HCT116 (cell line): ENCODE measurements at regions not wholly inside any gene's neighbourhood (a gene's known extent, or its start where the extent isn't known, plus 50 kb on each side); places are given as distances from the start of the nearest gene placed in this dataset.

Experiments
- ATAC-seq: fragments of 200-7000 bp; cut with Tn5 transposase; 2 replicates; pipeline ENCODE4 v1.9.1; 2020; ENCODE audit warnings: mild to moderate bottlenecking, moderate library complexity
- BruUV-seq: library from RNA; stranded (reverse); fragments of 400-500 nt; replicated peaks from 2 replicates; lab custom pipeline; 2021; lab: Mats Ljungman, UMichigan
- CTCF ChIA-PET: fragments of 300-600 bp; sonication (Branson Sonifier 250); formaldehyde crosslinking; loops from one replicate; lab custom pipeline; 2021; ENCODE audit warnings: antibody characterized with exemption; lab: Charles Lee
- POLR2A ChIA-PET: fragments of 300-600, 350-600 bp; sonication (Branson Sonifier 250); formaldehyde crosslinking; loops from one replicate; lab custom pipeline; 2021; ENCODE audit warnings: antibody characterized with exemption; lab: Charles Lee
- RAD21 ChIA-PET, 2 experiments: fragments of 300-600 bp; sonication (Branson Sonifier 250); formaldehyde crosslinking; loops; one replicate each; lab custom pipeline; 2023; ENCODE audit warnings: low total read pairs in 2 of 2; ENCODE audit not compliant: uncharacterized antibody in 2 of 2, unreplicated experiment in 2 of 2, low non-redundant PET in 1 of 2; lab: Charles Lee
- DNase-seq: peaks from one replicate; pipeline ENCODE4 v3.0.0-alpha.2; 2010; ENCODE audit warnings: low read depth, low spot score
- H2AFZ ChIP-seq: fragments of 200-600 bp; shearing (Covaris generic), sonication (generic); 2 replicates; pipeline ENCODE4 v1.6.1; 2017; ENCODE audit warnings: low read depth, mixed run types, mixed read lengths, antibody characterized with exemption, low read length; ENCODE audit not compliant: poor library complexity, severe bottlenecking
- H3K27ac ChIP-seq: 2 replicates; pipeline ENCODE4 v1.5.1; 2012; ENCODE audit warnings: low read depth, low read length
- H3K27me3 ChIP-seq: fragments of 200-600 bp; sonication (generic); 2 replicates; pipeline ENCODE4 v1.6.1; 2016; ENCODE audit warnings: mixed run types, low read length, mixed read lengths; ENCODE audit not compliant: insufficient read depth
- H3K36me3 ChIP-seq, 2 experiments: fragments of 200-500 bp in 1 of 2; fragments of 200-600 bp in 1 of 2; sonication (Bioruptor generic) in 1 of 2; sonication (generic) in 1 of 2; 2 replicates each; pipeline versions ENCODE4 v1.5.1 to v1.6.1; 2014 to 2016; ENCODE audit warnings: low read length in 2 of 2, inconsistent platforms in 1 of 2, mixed read lengths in 1 of 2, mixed run types in 1 of 2; ENCODE audit not compliant: insufficient read depth in 2 of 2, control insufficient read depth in 1 of 2
- H3K4me1 ChIP-seq, 2 experiments: fragments of 200-600 bp in 1 of 2; sonication (generic) in 1 of 2; 2 replicates each; pipeline versions ENCODE4 v1.5.1 to v1.6.1; 2012 to 2017; ENCODE audit warnings: low read length in 2 of 2, inconsistent platforms in 1 of 2, mild to moderate bottlenecking in 1 of 2, mixed read lengths in 1 of 2, mixed run types in 1 of 2, moderate library complexity in 1 of 2; ENCODE audit not compliant: insufficient read depth in 2 of 2, control insufficient read depth in 1 of 2
- H3K4me2 ChIP-seq: fragments of 200-600 bp; sonication (generic); 2 replicates; pipeline ENCODE4 v1.6.1; 2017; ENCODE audit warnings: mixed run types, low read length, mixed read lengths
- H3K4me3 ChIP-seq, 2 experiments: fragments of 200-600 bp in 1 of 2; sonication (generic) in 1 of 2; replicated peaks in 1 of 2; 2 replicates each; pipeline ENCODE4 v1.5.1; 2011 to 2016; ENCODE audit warnings: low read length in 2 of 2, control low read depth in 1 of 2, low read depth in 1 of 2, mild to moderate bottlenecking in 1 of 2, mixed read lengths in 1 of 2, mixed run types in 1 of 2
- H3K79me2 ChIP-seq: fragments of 200-600 bp; sonication (generic); 2 replicates; pipeline ENCODE4 v1.6.1; 2017; ENCODE audit warnings: mild to moderate bottlenecking, mixed run types, low read length, moderate library complexity, mixed read lengths; ENCODE audit not compliant: insufficient read depth
- H3K9ac ChIP-seq: fragments of 200-600 bp; sonication (generic); 2 replicates; pipeline ENCODE4 v1.6.1; 2016; ENCODE audit warnings: low read length, mixed read lengths
- H3K9me2 ChIP-seq: fragments of 200-600 bp; sonication (generic), shearing (Covaris generic); 2 replicates; pipeline ENCODE4 v1.6.1; 2017; ENCODE audit warnings: mixed run types, mild to moderate bottlenecking, moderate library complexity; ENCODE audit not compliant: insufficient read depth
- H3K9me3 ChIP-seq, 2 experiments: fragments of 200-500 bp in 1 of 2; fragments of 200-600 bp in 1 of 2; sonication (Bioruptor generic) in 1 of 2; sonication (generic) in 1 of 2; 2 replicates each; pipeline ENCODE4 v1.6.1; 2014 to 2017; ENCODE audit warnings: low read length in 2 of 2, mixed read lengths in 2 of 2, inconsistent platforms in 1 of 2, low read depth in 1 of 2, mild to moderate bottlenecking in 1 of 2, mixed run types in 1 of 2, moderate library complexity in 1 of 2; ENCODE audit not compliant: control insufficient read depth in 1 of 2, insufficient read depth in 1 of 2
- H4K20me1 ChIP-seq: fragments of 200-600 bp; sonication (generic), shearing (Covaris generic); 2 replicates; pipeline ENCODE4 v1.6.1; 2017; ENCODE audit warnings: mixed run types, mild to moderate bottlenecking, moderate library complexity; ENCODE audit not compliant: insufficient read depth
- CEBPB ChIP-seq: IDR thresholded peaks from 2 replicates; pipeline ENCODE4 v1.6.1; 2012; ENCODE audit warnings: low read depth
- ELF1 ChIP-seq: IDR thresholded peaks from 2 replicates; pipeline ENCODE4 v1.6.1; 2012; ENCODE audit warnings: low read depth, borderline replicate concordance
- EZH2phosphoT487 ChIP-seq: fragments of 200-600 bp; IDR thresholded peaks from 2 replicates; pipeline ENCODE4 v1.6.1; 2018; ENCODE audit warnings: antibody characterized with exemption, borderline replicate concordance
- FOSL1 ChIP-seq: IDR thresholded peaks from 2 replicates; pipeline ENCODE4 v1.6.1; 2012; ENCODE audit warnings: low read depth
- POLR2AphosphoS5 ChIP-seq: IDR thresholded peaks from 2 replicates; pipeline ENCODE4 v1.6.1; 2011; ENCODE audit warnings: mild to moderate bottlenecking, low read depth, low read length, moderate library complexity
- RAD21 ChIP-seq: IDR thresholded peaks from 2 replicates; pipeline ENCODE4 v1.6.1; 2012; ENCODE audit warnings: low read depth, mild to moderate bottlenecking
- SIN3A ChIP-seq: IDR thresholded peaks from 2 replicates; pipeline ENCODE4 v1.6.1; 2012; ENCODE audit warnings: low read depth
- TCF7L2 ChIP-seq: IDR thresholded peaks from 2 replicates; pipeline ENCODE4 v1.7.0; 2011; ENCODE audit warnings: borderline replicate concordance, inconsistent platforms; ENCODE audit not compliant: insufficient read depth, insufficient read length; ENCODE audit errors: extremely low read depth
- YY1 ChIP-seq: IDR thresholded peaks from 2 replicates; pipeline ENCODE4 v1.6.1; 2011; ENCODE audit warnings: low read length, low read depth, moderate library complexity, mild to moderate bottlenecking; ENCODE audit not compliant: insufficient replicate concordance; ENCODE audit errors: extremely low read depth
- ZFX ChIP-seq: fragments of 450-650 bp; IDR thresholded peaks from 2 replicates; pipeline ENCODE4 v1.6.1; 2017
- ZNF274 ChIP-seq: fragments of 200-500 bp; sonication (Bioruptor generic); IDR thresholded peaks from 2 replicates; pipeline ENCODE4 v1.6.1; 2014; ENCODE audit warnings: mild to moderate bottlenecking, low read depth, low read length, inconsistent platforms
- intact Hi-C: fragments of 100-400 bp; cut with micrococcal nuclease; formaldehyde crosslinking; loops from 2 replicates; pipeline ENCODE4 v1.10.0; 2022
- TF ChIP-seq, protein P1 (sequence below): IDR thresholded peaks from 2 replicates; pipeline ENCODE4 v1.6.1; 2012

DNA sequence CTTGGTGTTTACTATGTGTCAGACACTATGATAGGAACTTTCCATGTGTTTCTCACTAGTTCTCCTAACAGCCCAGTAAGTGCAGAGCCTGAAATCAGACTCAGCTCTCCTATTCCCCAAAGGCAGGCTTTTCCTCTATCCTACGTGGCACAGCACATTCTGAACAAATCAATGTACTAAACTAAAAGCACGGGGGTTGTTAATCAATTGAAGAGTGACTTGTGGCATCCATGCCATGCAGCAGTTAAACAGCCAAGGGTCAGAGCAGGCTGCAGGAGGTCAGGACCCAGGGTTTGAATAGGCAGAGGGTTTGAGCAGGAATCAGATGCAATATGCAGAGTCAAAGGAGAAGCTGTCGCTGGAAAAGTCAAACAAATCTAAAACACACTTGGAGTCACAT lies 289.7 kb upstream of the LDB2 start:
- no TSS peak for BruUV-seq
- ChIA-PET RAD21 (no interaction called here), CTCF (no interaction called here), POLR2A (no interaction called here)
- Histone ChIP-seq H3K27ac (no peak overlapping the region), H3K9ac (no peak overlapping the region), H3K4me2 (no peak overlapping the region), H3K4me3 (no peak overlapping the region), H2AFZ (no peak overlapping the region), H3K4me1 (peaks cover 0 to 9% of the 10 kb centered on the region in 2 experiments; a peak in 2 of 4 replicates), H3K27me3 (no peaks in the 10 kb centered on the region), H3K9me2 (no peaks in the 10 kb centered on the region), H3K9me3 (no peaks in the 10 kb centered on the region), H4K20me1 (no peaks in the 10 kb centered on the region; the same call in 1 of the 2 replicates), H3K36me3 (no peaks in the 10 kb centered on the region), H3K79me2 (no peaks in the 10 kb centered on the region)
- intact Hi-C loops, result no loop called here
- ATAC-seq (no peak), DNase-seq (no peak)
- TF ChIP-seq ZNF274 (no peak), SIN3A (no peak), ZFX (no peak), POLR2AphosphoS5 (no peak), ELF1 (no peak), CEBPB (no peak), YY1 (no peak), TCF7L2 (no peak)
- TF ChIP-seq, protein P1, sequence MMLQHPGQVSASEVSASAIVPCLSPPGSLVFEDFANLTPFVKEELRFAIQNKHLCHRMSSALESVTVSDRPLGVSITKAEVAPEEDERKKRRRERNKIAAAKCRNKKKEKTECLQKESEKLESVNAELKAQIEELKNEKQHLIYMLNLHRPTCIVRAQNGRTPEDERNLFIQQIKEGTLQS, result no peak
- TF ChIP-seq, all 23 proteins: peak for 0

DNA sequence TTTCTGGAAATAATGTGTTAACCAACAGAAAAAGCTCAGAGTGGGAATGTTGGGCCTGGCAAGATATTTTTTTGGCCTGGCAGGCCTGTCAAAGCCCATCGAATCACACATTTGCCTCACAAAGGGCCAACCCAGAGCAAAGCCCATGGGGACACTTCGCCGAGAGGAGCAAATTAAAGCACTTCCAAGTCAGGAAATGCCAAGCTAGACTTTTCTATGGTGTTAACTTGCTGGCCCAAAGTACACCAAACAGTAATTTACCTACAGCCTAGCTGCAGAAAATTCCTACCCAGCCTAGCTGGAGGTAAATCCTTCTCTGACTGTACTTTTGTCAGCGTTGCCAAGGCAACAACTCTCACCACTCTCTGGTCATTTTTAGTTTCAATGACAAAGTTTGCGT lies 288.6 kb upstream of the LDB2 start:
- TF ChIP-seq ZFX (no peak), FOSL1 (no peak), CEBPB (no peak), ZNF274 (no peak), EZH2phosphoT487 (no peak), ELF1 (no peak), RAD21 (no peak), POLR2AphosphoS5 (no peak)
- Histone ChIP-seq H2AFZ (no peak overlapping the region), H4K20me1 (no peaks in the 10 kb centered on the region; the same call in 1 of the 2 replicates), H3K4me1 (no peaks in the 10 kb centered on the region), H3K9me2 (no peaks in the 10 kb centered on the region), H3K9me3 (no peaks in the 10 kb centered on the region), H3K27me3 (no peaks in the 10 kb centered on the region), H3K9ac (no peak overlapping the region), H3K4me2 (no peak overlapping the region), H3K27ac (no peak overlapping the region), H3K36me3 (no peaks in the 10 kb centered on the region), H3K4me3 (no peak overlapping the region), H3K79me2 (no peaks in the 10 kb centered on the region)
- DNase-seq, result no peak
- no TSS peak for BruUV-seq
- RAD21 ChIA-PET, result no interaction called here
- ATAC-seq, result no peak
- CTCF ChIA-PET, result no interaction called here
- intact Hi-C loops, result no loop called here
- POLR2A ChIA-PET, result no interaction called here
